ENCODE measurements at regions not wholly inside any gene's neighbourhood (a gene's known extent, or its start where the extent isn't known, plus 50 kb on each side); places are given as distances from the start of the nearest gene placed in this dataset.

- Histone ChIP-seq H3K4me1 (ENCODE audit: control insufficient read depth, insufficient read depth, low read length) (no peaks in the 10 kb centered on the region), H3K27me3 (ENCODE audit: control insufficient read depth, insufficient read depth, low read length) (peaks cover 2% of the 10 kb centered on the region; the same call in 1 of the 2 replicates), H3K9me3 (ENCODE audit: control insufficient read depth, insufficient read depth, low read depth, low read length) (no peaks in the 10 kb centered on the region), H3K27ac (ENCODE audit: low read length) (no peak overlapping the region), H3K4me3 (ENCODE audit: low read depth in 2 of 2, low read length in 2 of 2) (no peak overlapping the region), H3K36me3 (ENCODE audit: control insufficient read depth, insufficient read depth, low read length) (no peaks in the 10 kb centered on the region)
- ChIA-PET POLR2A (no interaction called here), CTCF (no interaction called here)
- ATAC-seq (no peak), DNase-seq (ENCODE audit: low read depth, low spot score) (no peak)
- intact Hi-C loops (cut with micrococcal nuclease; ENCODE audit: unreplicated experiment) (no loop called here), in situ Hi-C loops (cut with HindIII; ENCODE audit: low pct_unique_long_range_greater_than_20kb, low sequenced_read_pairs) (no loop called here)
- no peak for TF ChIP-seq POLR2AphosphoS5 (IDR thresholded peaks at IDR 0.05; ENCODE audit: low read depth, low read length)
- TF ChIP-seq, protein P1, sequence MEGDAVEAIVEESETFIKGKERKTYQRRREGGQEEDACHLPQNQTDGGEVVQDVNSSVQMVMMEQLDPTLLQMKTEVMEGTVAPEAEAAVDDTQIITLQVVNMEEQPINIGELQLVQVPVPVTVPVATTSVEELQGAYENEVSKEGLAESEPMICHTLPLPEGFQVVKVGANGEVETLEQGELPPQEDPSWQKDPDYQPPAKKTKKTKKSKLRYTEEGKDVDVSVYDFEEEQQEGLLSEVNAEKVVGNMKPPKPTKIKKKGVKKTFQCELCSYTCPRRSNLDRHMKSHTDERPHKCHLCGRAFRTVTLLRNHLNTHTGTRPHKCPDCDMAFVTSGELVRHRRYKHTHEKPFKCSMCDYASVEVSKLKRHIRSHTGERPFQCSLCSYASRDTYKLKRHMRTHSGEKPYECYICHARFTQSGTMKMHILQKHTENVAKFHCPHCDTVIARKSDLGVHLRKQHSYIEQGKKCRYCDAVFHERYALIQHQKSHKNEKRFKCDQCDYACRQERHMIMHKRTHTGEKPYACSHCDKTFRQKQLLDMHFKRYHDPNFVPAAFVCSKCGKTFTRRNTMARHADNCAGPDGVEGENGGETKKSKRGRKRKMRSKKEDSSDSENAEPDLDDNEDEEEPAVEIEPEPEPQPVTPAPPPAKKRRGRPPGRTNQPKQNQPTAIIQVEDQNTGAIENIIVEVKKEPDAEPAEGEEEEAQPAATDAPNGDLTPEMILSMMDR (IDR thresholded peaks at IDR 0.05), result no peak
- TF ChIP-seq SIN3A (IDR thresholded peaks at IDR 0.05; ENCODE audit: borderline replicate concordance, insufficient read depth, low read depth, low read length), result no peak
- TF ChIP-seq REST (IDR thresholded peaks at IDR 0.05; ENCODE audit: insufficient read depth in 1 of 2, low read depth in 2 of 2, low read length in 1 of 2), result no peak
- no peak for TF ChIP-seq TCF7L2 (IDR thresholded peaks at IDR 0.05; ENCODE audit: low read depth, low read length)
- no TSS peak for BruUV-seq (replicated peaks)
These were observed 134.6 kb upstream of the KLHL29 start for GRCh38 chr2:23250371-23250770.

GRCh38 chr2:23256643-23257042 lies 128.3 kb upstream of the KLHL29 start:
- no peaks in the 10 kb centered on the region for H3K4me1 ChIP-seq (ENCODE audit: control insufficient read depth, insufficient read depth, low read length)
- ATAC-seq (no peak), DNase-seq (ENCODE audit: low read depth, low spot score) (no peak)
- POLR2A ChIA-PET, result no interaction called here
- intact Hi-C loops (cut with micrococcal nuclease; ENCODE audit: unreplicated experiment), result no loop called here
- no peak overlapping the region for H3K4me3 ChIP-seq (ENCODE audit: low read depth in 2 of 2, low read length in 2 of 2)
- H3K36me3 ChIP-seq (ENCODE audit: control insufficient read depth, insufficient read depth, low read length), result no peaks in the 10 kb centered on the region
- no peak for TF ChIP-seq POLR2AphosphoS5 (IDR thresholded peaks at IDR 0.05; ENCODE audit: low read depth, low read length)
- no peak for TF ChIP-seq SIN3A (IDR thresholded peaks at IDR 0.05; ENCODE audit: borderline replicate concordance, insufficient read depth, low read depth, low read length)
- TF ChIP-seq, protein P1 (IDR thresholded peaks at IDR 0.05), result no peak
- no peak for TF ChIP-seq REST (IDR thresholded peaks at IDR 0.05; ENCODE audit: insufficient read depth in 1 of 2, low read depth in 2 of 2, low read length in 1 of 2)
- TF ChIP-seq TCF7L2 (IDR thresholded peaks at IDR 0.05; ENCODE audit: low read depth, low read length), result no peak
- CTCF ChIA-PET, result no interaction called here
- H3K27ac ChIP-seq (ENCODE audit: low read length), result no peak overlapping the region
- in situ Hi-C loops (cut with HindIII; ENCODE audit: low pct_unique_long_range_greater_than_20kb, low sequenced_read_pairs), result no loop called here
- no peaks in the 10 kb centered on the region for H3K9me3 ChIP-seq (ENCODE audit: control insufficient read depth, insufficient read depth, low read depth, low read length)
- H3K27me3 ChIP-seq (ENCODE audit: control insufficient read depth, insufficient read depth, low read length), result peaks cover 6% of the 10 kb centered on the region
- no TSS peak for BruUV-seq (replicated peaks)

Measured in Panc1 (cell line).